Kasumi-1 (cell line): ENCODE measurements at regions not wholly inside any gene's neighbourhood (a gene's known extent, or its start where the extent isn't known, plus 50 kb on each side); places are given as distances from the start of the nearest gene placed in this dataset.
A peak's percentile ranks its signal among the peaks of the same experiment; 100 is the strongest.

Experiments
- DNase-seq, 2 experiments: peaks; one replicate each; lab custom pipeline; 2025; lab: John Stamatoyannopoulos, UW

- DNase-seq, result no peak
Observed at GRCh38 chr21:16072737-16073136, 343.0 kb downstream of the USP25 start.

- no peak for DNase-seq
Observed at GRCh38 chr21:16073586-16073985, 343.8 kb downstream of the USP25 start.

GRCh38 chr21:16074950-16075489 lies 345.2 kb downstream of the USP25 start:
- DNase-seq, result no peak

- DNase-seq, result no peak
Observed at GRCh38 chr21:16075649-16076282, 346.0 kb downstream of the USP25 start.

GRCh38 chr21:16076465-16076864 lies 346.7 kb downstream of the USP25 start:
- DNase-seq, result no peak

- no peak for DNase-seq
Observed at GRCh38 chr21:16078382-16078781, 348.6 kb downstream of the USP25 start.

- DNase-seq, result no peak
Observed at GRCh38 chr21:16079830-16080229, 350.0 kb downstream of the USP25 start.

- DNase-seq, result no peak
Observed at GRCh38 chr21:16081304-16081703, 351.5 kb downstream of the USP25 start.

GRCh38 chr21:16082038-16082816 lies 352.4 kb downstream of the USP25 start:
- peak; percentile 11 to 59 for DNase-seq

- no peak for DNase-seq
Observed at GRCh38 chr21:16084776-16085364, 355.1 kb downstream of the USP25 start.

- no peak for DNase-seq
Observed at GRCh38 chr21:16085421-16085820, 355.6 kb downstream of the USP25 start.

- DNase-seq, result no peak
Observed at GRCh38 chr21:16086121-16086520, 356.3 kb downstream of the USP25 start.

- no peak for DNase-seq
Observed at GRCh38 chr21:16086936-16087335, 357.2 kb downstream of the USP25 start.

- DNase-seq, result no peak
Observed at GRCh38 chr21:16087523-16087922, 357.7 kb downstream of the USP25 start.

GRCh38 chr21:16088056-16088455 lies 358.3 kb downstream of the USP25 start:
- DNase-seq, result no peak

- no peak for DNase-seq
Observed at GRCh38 chr21:16095005-16095404, 365.2 kb downstream of the USP25 start.

GRCh38 chr21:16096988-16097387 lies 367.2 kb downstream of the USP25 start:
- DNase-seq, result no peak

GRCh38 chr21:16102113-16102512 lies 372.3 kb downstream of the USP25 start:
- DNase-seq, result no peak

GRCh38 chr21:16108561-16109075 lies 378.8 kb downstream of the USP25 start:
- no peak for DNase-seq

GRCh38 chr21:16113052-16113715 lies 383.4 kb downstream of the USP25 start:
- DNase-seq, result no peak

GRCh38 chr21:16115461-16115860 lies 385.7 kb downstream of the USP25 start:
- DNase-seq, result no peak

- DNase-seq, result no peak
Observed at GRCh38 chr21:16116069-16116468, 386.3 kb downstream of the USP25 start.
